Kidney epithelial cell (primary cell): ENCODE measurements at regions not wholly inside any gene's neighbourhood (a gene's known extent, or its start where the extent isn't known, plus 50 kb on each side); places are given as distances from the start of the nearest gene placed in this dataset.

Experiments used
- DNase-seq: peaks from one replicate; pipeline ENCODE4 v3.0.0-alpha.2; 2010; ENCODE audit warnings: low read depth
- H3K27me3 ChIP-seq: 2 replicates; pipeline ENCODE4 v1.6.0; 2011; ENCODE audit warnings: low read length; ENCODE audit not compliant: control insufficient read depth, insufficient read depth
- H3K36me3 ChIP-seq: 2 replicates; pipeline ENCODE4 v1.5.1; 2011; ENCODE audit warnings: low read length; ENCODE audit not compliant: control insufficient read depth, insufficient read depth
- H3K4me3 ChIP-seq: 2 replicates; pipeline ENCODE4 v1.5.1; 2011; ENCODE audit warnings: low read depth, mild to moderate bottlenecking, control low read depth, low read length
- CTCF ChIP-seq: IDR thresholded peaks from 2 replicates; pipeline ENCODE4 v1.5.1; 2011; ENCODE audit warnings: mild to moderate bottlenecking, moderate library complexity, low read length, control low read depth, inconsistent platforms; ENCODE audit not compliant: insufficient read depth, poor library complexity, severe bottlenecking

- Histone ChIP-seq H3K4me3 (no peak overlapping the region), H3K36me3 (no peaks in the 10 kb centered on the region), H3K27me3 (no peaks in the 10 kb centered on the region)
- DNase-seq = no peak
- TF ChIP-seq CTCF = no peak
Measured at GRCh38 chr12:63090716-63091115, 60.3 kb downstream of the AVPR1A start.

GRCh38 chr12:63086149-63086915, 64.7 kb downstream of the AVPR1A start:
- no peak for DNase-seq
- Histone ChIP-seq H3K36me3 (no peaks in the 10 kb centered on the region), H3K4me3 (no peak overlapping the region), H3K27me3 (no peaks in the 10 kb centered on the region)
- no peak for TF ChIP-seq CTCF

GRCh38 chr12:63085120-63085519, 65.9 kb downstream of the AVPR1A start:
- Histone ChIP-seq H3K36me3 (no peaks in the 10 kb centered on the region), H3K27me3 (no peaks in the 10 kb centered on the region), H3K4me3 (no peak overlapping the region)
- DNase-seq = no peak
- TF ChIP-seq CTCF = no peak

- no peak for TF ChIP-seq CTCF
- Histone ChIP-seq H3K27me3 (no peaks in the 10 kb centered on the region), H3K36me3 (no peaks in the 10 kb centered on the region), H3K4me3 (no peak overlapping the region)
- DNase-seq = no peak
Measured at GRCh38 chr12:63084501-63084900, 66.5 kb downstream of the AVPR1A start.

- no peak for TF ChIP-seq CTCF
- no peak for DNase-seq
- Histone ChIP-seq H3K36me3 (no peaks in the 10 kb centered on the region), H3K27me3 (no peaks in the 10 kb centered on the region), H3K4me3 (no peak overlapping the region)
Measured at GRCh38 chr12:63083046-63083445, 68.0 kb downstream of the AVPR1A start.

- Histone ChIP-seq H3K4me3 (no peak overlapping the region), H3K36me3 (no peaks in the 10 kb centered on the region), H3K27me3 (no peaks in the 10 kb centered on the region)
- DNase-seq = no peak
- no peak for TF ChIP-seq CTCF
Measured at GRCh38 chr12:63079791-63080502, 71.1 kb downstream of the AVPR1A start.
